Glutamatergic neuron (in vitro differentiated cells): ENCODE measurements at regions not wholly inside any gene's neighbourhood (a gene's known extent, or its start where the extent isn't known, plus 50 kb on each side); places are given as distances from the start of the nearest gene placed in this dataset.

Source experiments
- DNase-seq: peaks from one replicate; pipeline ENCODE4 v3.0.0; 2022
- H3K27ac Mint-ChIP-seq: one replicate; pipeline ENCODE4 v1.8.0; 2020; ENCODE audit warnings: mild to moderate bottlenecking, mixed read lengths, inconsistent platforms; ENCODE audit not compliant: unreplicated experiment
- H3K27me3 Mint-ChIP-seq: one replicate; pipeline ENCODE4 v1.8.0; 2020; ENCODE audit warnings: mild to moderate bottlenecking, moderate library complexity, mixed read lengths, inconsistent platforms; ENCODE audit not compliant: unreplicated experiment
- H3K36me3 Mint-ChIP-seq: one replicate; pipeline ENCODE4 v1.8.0; 2020; ENCODE audit warnings: mild to moderate bottlenecking, mixed read lengths, inconsistent platforms; ENCODE audit not compliant: unreplicated experiment
- H3K4me1 Mint-ChIP-seq: one replicate; pipeline ENCODE4 v1.8.0; 2020; ENCODE audit warnings: mild to moderate bottlenecking, low read depth, mixed read lengths, inconsistent platforms; ENCODE audit not compliant: unreplicated experiment
- H3K4me3 Mint-ChIP-seq: one replicate; pipeline ENCODE4 v1.8.0; 2020; ENCODE audit warnings: mild to moderate bottlenecking, mixed read lengths, inconsistent platforms; ENCODE audit not compliant: unreplicated experiment
- H3K9me3 Mint-ChIP-seq: one replicate; pipeline ENCODE4 v1.8.0; 2020; ENCODE audit warnings: mild to moderate bottlenecking, moderate library complexity, mixed read lengths, inconsistent platforms; ENCODE audit not compliant: unreplicated experiment
- TF ChIP-seq, protein P1 (sequence below): fragments of 200-600 bp; sonication (generic); IDR thresholded peaks from one replicate; pipeline ENCODE4 v1.5.0; 2021; ENCODE audit not compliant: partially characterized antibody, unreplicated experiment

DNA sequence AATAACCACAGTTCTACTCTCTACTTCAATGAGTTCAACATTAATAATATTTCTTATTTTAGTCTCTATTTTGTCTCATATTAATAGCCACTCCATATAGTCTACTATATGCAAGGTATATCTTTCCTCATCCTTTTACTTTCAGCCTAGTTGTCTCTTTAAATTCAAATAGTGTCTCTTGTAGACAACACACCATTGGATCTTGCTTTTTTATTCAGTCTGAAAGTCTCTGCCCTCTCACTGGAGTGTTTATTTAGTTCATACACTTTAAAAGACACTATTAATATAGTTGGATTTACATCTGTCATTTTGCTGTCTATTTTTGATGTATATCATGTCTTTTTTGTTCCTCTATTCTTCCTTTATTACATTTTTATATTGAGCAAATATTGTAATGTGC is 103.5 kb downstream of the RFPL4B start:
- TF ChIP-seq, protein P1, sequence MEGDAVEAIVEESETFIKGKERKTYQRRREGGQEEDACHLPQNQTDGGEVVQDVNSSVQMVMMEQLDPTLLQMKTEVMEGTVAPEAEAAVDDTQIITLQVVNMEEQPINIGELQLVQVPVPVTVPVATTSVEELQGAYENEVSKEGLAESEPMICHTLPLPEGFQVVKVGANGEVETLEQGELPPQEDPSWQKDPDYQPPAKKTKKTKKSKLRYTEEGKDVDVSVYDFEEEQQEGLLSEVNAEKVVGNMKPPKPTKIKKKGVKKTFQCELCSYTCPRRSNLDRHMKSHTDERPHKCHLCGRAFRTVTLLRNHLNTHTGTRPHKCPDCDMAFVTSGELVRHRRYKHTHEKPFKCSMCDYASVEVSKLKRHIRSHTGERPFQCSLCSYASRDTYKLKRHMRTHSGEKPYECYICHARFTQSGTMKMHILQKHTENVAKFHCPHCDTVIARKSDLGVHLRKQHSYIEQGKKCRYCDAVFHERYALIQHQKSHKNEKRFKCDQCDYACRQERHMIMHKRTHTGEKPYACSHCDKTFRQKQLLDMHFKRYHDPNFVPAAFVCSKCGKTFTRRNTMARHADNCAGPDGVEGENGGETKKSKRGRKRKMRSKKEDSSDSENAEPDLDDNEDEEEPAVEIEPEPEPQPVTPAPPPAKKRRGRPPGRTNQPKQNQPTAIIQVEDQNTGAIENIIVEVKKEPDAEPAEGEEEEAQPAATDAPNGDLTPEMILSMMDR, result no peak
- no peak for DNase-seq
- Mint-ChIP-seq H3K9me3 (peaks cover 7% of the 10 kb centered on the region), H3K27ac (no peak overlapping the region), H3K36me3 (peaks cover 10% of the 10 kb centered on the region), H3K27me3 (no peaks in the 10 kb centered on the region), H3K4me1 (no peaks in the 10 kb centered on the region), H3K4me3 (no peak overlapping the region)

DNA sequence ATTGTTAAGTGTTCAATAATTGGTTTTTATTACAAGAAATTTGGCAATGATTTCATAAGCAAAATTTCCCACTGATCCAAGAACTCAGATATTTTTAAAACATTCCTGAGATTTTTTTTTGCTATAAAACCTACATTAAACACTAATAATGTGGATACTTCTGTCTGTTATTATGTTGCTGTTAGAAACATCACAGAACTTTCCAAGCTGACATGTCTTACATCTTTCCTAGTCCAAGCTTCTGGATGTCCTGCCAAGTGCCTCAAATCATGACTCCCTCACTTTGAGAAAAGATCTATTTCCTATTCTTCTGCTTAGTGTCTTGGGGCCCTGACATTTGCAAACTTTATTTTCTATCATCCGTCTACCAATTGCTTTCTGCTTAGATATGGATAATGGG is 110.8 kb downstream of the RFPL4B start:
- no peak overlapping the region for H3K4me3 Mint-ChIP-seq
- TF ChIP-seq, protein P1, result no peak
- H3K4me1 Mint-ChIP-seq, result peaks cover 4% of the 10 kb centered on the region
- H3K27me3 Mint-ChIP-seq, result no peaks in the 10 kb centered on the region
- DNase-seq, result no peak
- no peak overlapping the region for H3K27ac Mint-ChIP-seq
- H3K9me3 Mint-ChIP-seq, result no peaks in the 10 kb centered on the region
- H3K36me3 Mint-ChIP-seq, result no peaks in the 10 kb centered on the region

DNA sequence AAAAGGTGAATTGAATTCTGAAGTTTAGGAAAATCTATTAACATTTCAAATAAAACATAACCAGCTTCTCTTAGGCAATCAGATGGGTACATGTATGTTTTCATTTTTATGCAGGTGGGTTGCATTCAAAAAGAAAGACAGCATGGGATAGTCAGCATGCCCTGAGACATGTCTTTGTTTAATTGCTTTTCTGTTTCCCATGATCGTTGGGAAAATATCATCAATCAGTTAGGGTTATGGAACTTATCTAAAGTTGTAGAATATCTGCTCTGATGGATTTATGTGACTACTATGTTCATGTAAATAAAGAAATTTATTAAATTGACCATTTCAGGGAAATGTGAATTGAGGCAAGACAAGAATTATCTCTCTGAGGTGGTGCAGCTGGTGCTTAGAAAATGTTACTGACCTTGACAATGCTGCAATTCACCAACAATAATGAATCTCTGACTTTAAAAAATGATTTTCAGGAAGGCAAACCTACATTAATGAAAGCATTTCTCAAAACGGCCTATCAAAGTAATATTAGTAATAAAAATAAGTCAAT is 112.7 kb downstream of the RFPL4B start:
- Mint-ChIP-seq H3K9me3 (no peaks in the 10 kb centered on the region), H3K27ac (no peak overlapping the region), H3K4me1 (peaks cover 4% of the 10 kb centered on the region), H3K4me3 (no peak overlapping the region), H3K27me3 (no peaks in the 10 kb centered on the region), H3K36me3 (no peaks in the 10 kb centered on the region)
- TF ChIP-seq, protein P1, result no peak
- no peak for DNase-seq

DNA sequence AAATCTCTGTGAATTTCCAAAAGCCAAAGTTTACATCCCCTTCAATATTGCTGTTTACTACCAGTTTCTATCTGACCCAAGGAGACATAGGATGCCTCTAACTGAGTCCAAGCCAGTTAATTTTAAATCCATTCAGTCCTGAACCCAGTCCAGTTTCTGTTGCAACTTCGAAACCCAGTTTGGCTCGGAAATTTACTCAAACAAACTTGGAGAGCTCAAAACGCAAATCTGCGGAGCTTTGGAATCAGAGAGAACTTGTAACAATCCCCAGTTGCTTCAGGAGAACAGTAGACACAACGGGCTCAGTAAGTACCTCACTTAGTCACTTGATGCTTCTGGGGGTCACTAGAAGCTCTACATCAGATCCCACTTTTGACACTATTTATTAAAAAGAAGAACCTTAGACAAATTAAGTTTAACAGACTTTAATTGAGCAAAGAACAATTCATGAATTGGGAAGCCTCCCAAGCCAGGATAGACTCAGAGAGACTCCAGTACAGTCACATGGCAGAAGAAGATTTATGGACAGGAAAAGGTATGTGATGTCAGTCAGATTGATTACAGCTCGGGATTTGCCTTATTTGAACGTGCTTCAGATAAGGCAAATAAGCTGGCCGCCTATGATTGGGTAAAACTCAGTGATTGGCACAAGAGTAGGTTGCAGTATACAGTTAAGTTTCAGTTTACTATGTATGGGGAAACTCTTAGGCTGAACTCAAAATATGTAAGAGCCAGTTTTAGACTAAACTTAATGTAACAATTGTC is 118.0 kb downstream of the RFPL4B start:
- H3K36me3 Mint-ChIP-seq, result no peaks in the 10 kb centered on the region
- no peaks in the 10 kb centered on the region for H3K9me3 Mint-ChIP-seq
- DNase-seq, result no peak
- no peak overlapping the region for H3K27ac Mint-ChIP-seq
- no peaks in the 10 kb centered on the region for H3K4me1 Mint-ChIP-seq
- no peak overlapping the region for H3K4me3 Mint-ChIP-seq
- TF ChIP-seq, protein P1, result no peak
- no peaks in the 10 kb centered on the region for H3K27me3 Mint-ChIP-seq
